ENCODE measurements at regions not wholly inside any gene's neighbourhood (a gene's known extent, or its start where the extent isn't known, plus 50 kb on each side); places are given as distances from the start of the nearest gene placed in this dataset.
A peak's percentile ranks its signal among the peaks of the same experiment; 100 is the strongest.

GRCh38 chr4:57504139-57504538 is 394.0 kb upstream of the IGFBP7 start:
- ATAC-seq, result peak; percentile 38 to 76 (median 66)
- TF ChIP-seq CTCF (IDR thresholded peaks at IDR 0.05), result no peak
- H3K27me3 ChIP-seq, result no peaks in the 10 kb centered on the region
- FAIRE-seq, result no peak
- H3K4me1 ChIP-seq, result peaks cover 0 to 4% (median 0%) of the 10 kb centered on the region in 3 donors
- H3K9me3 ChIP-seq, result no peaks in the 10 kb centered on the region
- 10 to 15% methylated on average over 3 of the region's 3 CpGs for WGBS, 2 donors
- H3K27ac ChIP-seq, result no peak overlapping the region
- peak in 1 of 6 donors; percentile 25 for DNase-seq
- intact Hi-C loops (cut with DNase I), result no loop called here
- H3K4me3 ChIP-seq, result no peak overlapping the region
- no peaks in the 10 kb centered on the region for H3K36me3 ChIP-seq

- intact Hi-C loops (cut with DNase I), result no loop called here
- Histone ChIP-seq H3K27ac (no peak overlapping the region), H3K27me3 (no peaks in the 10 kb centered on the region), H3K9me3 (no peaks in the 10 kb centered on the region), H3K36me3 (no peaks in the 10 kb centered on the region), H3K4me3 (no peak overlapping the region), H3K4me1 (peaks cover 0 to 4% (median 0%) of the 10 kb centered on the region in 3 donors)
- peak in 3 of 4 donors; percentile 64 to 78 (median 65) for ATAC-seq
- peak in 1 of 6 donors; percentile 26 for DNase-seq
- WGBS, 2 donors, result 29 to 39% methylated on average over 4 of the region's 4 CpGs
- no peak for TF ChIP-seq CTCF (IDR thresholded peaks at IDR 0.05)
- no peak for FAIRE-seq
These were observed 391.5 kb upstream of the IGFBP7 start for GRCh38 chr4:57501720-57502119.

- H3K4me3 ChIP-seq, result no peak overlapping the region
- intact Hi-C loops (cut with DNase I), result no loop called here
- H3K27me3 ChIP-seq, result no peaks in the 10 kb centered on the region
- no peak for DNase-seq
- no peaks in the 10 kb centered on the region for H3K9me3 ChIP-seq
- TF ChIP-seq CTCF (IDR thresholded peaks at IDR 0.05), result no peak
- WGBS, 2 donors, result 76 to 83% methylated on average over 6 of the region's 6 CpGs
- no peak for ATAC-seq
- no peak for FAIRE-seq
- H3K4me1 ChIP-seq, result peaks cover 0 to 4% (median 0%) of the 10 kb centered on the region in 3 donors
- no peak overlapping the region for H3K27ac ChIP-seq
- no peaks in the 10 kb centered on the region for H3K36me3 ChIP-seq
These were observed 389.6 kb upstream of the IGFBP7 start for GRCh38 chr4:57499786-57500185.

- intact Hi-C loops (cut with DNase I), result no loop called here
- Histone ChIP-seq H3K4me3 (no peak overlapping the region), H3K27me3 (no peaks in the 10 kb centered on the region), H3K9me3 (no peaks in the 10 kb centered on the region), H3K4me1 (no peaks in the 10 kb centered on the region), H3K36me3 (no peaks in the 10 kb centered on the region), H3K27ac (no peak overlapping the region)
- no peak for ATAC-seq
- 47 to 56% methylated on average over 4 of the region's 4 CpGs for WGBS, 2 donors
- no peak for DNase-seq
- FAIRE-seq, result no peak
- no peak for TF ChIP-seq CTCF (IDR thresholded peaks at IDR 0.05)
These were observed 388.1 kb upstream of the IGFBP7 start for GRCh38 chr4:57498251-57498650.

- H3K9me3 ChIP-seq, result no peaks in the 10 kb centered on the region
- no peaks in the 10 kb centered on the region for H3K36me3 ChIP-seq
- no peak overlapping the region for H3K4me3 ChIP-seq
- H3K27me3 ChIP-seq, result no peaks in the 10 kb centered on the region
- H3K4me1 ChIP-seq, result no peaks in the 10 kb centered on the region
- ATAC-seq (no peak), FAIRE-seq (no peak), DNase-seq (no peak)
- H3K27ac ChIP-seq, result no peak overlapping the region
- 13 to 19% methylated on average over 2 of the region's 2 CpGs for WGBS, 2 donors
- intact Hi-C loops (cut with DNase I), result no loop called here
- no peak for TF ChIP-seq CTCF (IDR thresholded peaks at IDR 0.05)
These were observed 386.7 kb upstream of the IGFBP7 start for GRCh38 chr4:57496697-57497471.

All from pancreas (tissue), 10 donors.